GM19468 (cell line): ENCODE measurements at regions not wholly inside any gene's neighbourhood (a gene's known extent, or its start where the extent isn't known, plus 50 kb on each side); places are given as distances from the start of the nearest gene placed in this dataset.
"Not testable (repeated sequence)": the region's sequence is repeated elsewhere in the genome, so short reads cannot be mapped to it uniquely, and the experiment has no call there.

Experiments used
- ATAC-seq: cut with Tn5 transposase; IDR thresholded peaks from one replicate; pipeline ENCODE4 v1.9.1; 2021; ENCODE audit warnings: mild to moderate bottlenecking, moderate library complexity, moderate number of reproducible peaks; ENCODE audit not compliant: unreplicated experiment; ENCODE audit errors: extremely low read depth

DNA sequence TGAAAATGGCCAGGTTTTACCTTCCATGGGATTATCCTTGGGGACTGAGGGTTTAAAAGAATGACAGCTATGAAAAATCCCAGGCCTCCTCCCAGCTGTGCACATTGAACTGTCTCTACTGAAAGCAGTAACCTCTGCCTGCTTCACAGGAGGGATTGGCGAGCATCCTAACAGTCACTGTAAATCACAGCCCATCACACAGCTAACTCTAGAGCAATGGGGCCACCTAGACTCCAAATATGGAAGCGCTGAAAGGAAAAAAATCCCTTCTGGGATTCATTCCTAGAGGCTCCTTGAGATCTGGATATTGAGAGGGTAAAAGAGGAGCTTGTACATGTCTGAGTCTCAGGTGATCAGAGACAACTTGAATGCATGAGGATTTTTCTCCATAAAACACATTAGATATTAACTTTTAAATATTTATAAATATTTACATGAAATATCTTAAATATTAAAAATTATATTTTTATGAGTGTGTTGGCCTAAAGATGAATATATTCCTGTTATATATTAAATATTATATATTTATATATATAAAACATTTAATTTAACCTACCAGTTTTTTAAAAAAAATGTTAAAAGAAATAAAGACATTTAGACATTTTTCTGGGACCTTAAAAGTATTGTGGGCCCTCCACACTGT lies 133.8 kb upstream of the SLC24A2 start:
- no peak for ATAC-seq

DNA sequence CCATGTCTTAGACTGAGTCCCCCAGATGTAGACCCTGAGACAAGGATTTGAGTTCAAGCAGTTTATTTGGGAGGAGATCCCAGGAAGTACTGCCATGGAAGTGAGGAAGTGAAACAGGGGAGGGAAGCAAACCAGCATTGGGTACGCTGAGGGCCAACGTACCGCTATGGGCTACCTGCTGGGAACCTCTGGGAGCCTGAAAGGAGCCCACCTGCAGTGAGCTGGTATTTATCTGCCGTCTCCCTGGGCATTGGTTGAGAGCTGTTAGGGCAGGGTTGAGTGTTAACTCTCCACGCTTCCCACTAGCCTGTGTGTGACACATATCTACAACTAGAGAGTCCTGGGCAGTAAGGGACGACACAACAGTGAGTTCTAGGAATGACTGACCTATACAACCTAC lies 131.6 kb upstream of the SLC24A2 start:
- no peak for ATAC-seq

DNA sequence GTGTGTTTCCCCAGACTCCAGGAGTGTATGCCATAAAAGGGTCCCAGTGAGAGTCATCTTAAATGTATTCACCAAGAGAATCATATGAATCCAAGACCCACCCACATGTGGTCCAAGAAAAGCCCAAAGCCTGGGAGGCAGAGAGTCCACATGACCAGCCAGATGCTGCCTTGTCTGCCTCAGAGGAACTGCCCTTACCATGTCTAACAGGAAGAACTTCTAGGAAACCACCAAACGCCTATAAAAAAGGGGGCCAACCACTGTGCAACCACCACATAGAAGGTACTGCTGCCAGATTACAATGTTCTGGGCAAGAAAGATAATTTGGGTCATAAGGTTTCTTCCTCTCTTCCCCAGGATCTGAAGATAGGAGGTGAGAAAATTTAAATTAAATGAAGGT lies 129.8 kb upstream of the SLC24A2 start:
- no peak for ATAC-seq

DNA sequence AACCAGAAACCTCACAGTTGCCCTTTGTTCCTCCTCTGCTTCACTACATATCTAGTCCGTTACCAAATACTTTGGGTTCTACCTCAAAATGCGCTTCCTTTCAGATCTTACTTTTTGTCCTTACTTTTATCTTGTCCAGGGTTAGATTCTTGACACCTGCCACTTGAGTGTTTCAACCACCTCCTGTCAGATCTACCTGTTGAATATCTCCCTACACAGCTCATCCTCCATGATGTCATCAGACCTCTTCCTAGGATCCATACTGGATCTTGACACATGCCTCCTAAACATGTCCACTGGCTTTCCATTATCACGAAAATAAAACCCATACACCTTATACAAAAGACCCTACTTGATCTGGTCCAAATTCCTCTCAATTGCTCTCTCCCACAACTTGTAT lies 125.2 kb upstream of the SLC24A2 start:
- no peak for ATAC-seq

DNA sequence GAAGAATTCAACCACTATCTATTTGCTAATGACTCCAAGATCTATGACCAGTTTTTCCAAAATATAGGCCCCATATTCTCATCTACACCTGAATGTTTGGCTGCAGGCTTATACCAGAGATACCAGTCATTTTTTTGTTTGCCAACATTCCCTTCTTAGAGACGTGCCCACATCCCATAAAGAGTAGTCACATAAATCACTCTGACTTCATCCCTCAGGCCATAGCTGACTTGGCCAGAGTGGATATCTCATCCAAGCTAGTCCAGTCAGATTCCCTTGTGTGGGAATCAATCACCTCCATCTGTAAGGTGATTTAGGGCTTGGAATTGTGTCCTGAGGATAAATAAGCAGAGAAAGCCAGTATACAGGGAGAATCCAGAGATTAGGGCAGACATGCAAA lies 124.3 kb upstream of the SLC24A2 start:
- no peak for ATAC-seq

DNA sequence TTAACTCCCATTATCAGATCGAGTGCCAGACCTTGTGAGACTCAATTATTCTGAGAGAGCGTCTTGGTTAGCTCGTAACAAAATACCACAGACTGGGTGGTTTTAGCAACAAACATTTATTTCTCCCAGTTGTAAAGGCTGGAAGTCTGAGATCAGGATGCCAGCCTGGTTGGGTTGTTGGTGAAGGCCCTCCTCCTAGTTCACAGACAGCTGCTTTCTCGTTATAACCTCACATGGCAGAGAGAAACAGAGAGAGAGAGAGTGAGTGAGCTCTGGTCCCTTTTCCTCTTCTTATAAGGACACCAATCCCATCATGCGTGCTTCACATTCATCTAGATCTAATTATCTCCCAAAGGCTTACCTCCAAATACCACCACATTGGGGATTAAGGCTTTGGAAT lies 114.2 kb upstream of the SLC24A2 start:
- no peak for ATAC-seq

DNA sequence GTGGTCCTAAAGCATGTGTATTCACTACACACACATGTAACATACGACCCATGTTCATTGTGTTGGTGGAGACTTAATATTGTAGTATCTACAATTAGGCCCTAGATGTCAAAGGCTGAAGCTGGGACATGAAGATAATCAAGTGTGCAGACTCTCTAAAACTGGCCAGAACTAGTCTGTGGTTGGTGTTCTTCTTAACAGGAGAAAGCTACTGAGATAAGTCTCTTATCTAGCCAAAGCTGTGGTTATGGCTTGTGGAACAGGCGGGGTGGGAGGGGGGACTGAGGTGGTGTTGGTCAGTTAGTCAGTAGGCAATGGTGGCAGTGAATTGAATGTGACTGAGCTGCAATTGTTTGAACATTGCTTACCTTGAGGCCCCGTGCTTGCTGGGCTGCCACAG lies 112.7 kb upstream of the SLC24A2 start:
- no peak for ATAC-seq

DNA sequence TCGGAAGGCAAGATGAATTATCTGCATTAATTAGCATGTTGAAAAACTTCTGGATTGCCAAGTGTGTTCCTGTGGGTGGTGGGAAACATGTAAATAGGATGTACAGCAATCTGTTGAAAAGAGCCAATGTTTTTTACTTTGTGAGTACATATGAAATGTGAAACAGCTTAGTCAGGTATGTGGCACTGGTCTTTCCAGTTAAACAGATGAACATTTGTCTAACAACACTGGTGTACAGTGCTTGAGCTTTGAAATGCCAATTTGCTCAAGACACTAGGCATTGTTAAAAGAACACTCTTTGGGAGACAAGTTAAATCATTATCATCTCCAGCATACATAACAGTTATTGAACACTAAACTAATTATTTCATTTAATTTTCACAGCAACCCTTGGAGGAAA lies 107.3 kb upstream of the SLC24A2 start:
- no peak for ATAC-seq

DNA sequence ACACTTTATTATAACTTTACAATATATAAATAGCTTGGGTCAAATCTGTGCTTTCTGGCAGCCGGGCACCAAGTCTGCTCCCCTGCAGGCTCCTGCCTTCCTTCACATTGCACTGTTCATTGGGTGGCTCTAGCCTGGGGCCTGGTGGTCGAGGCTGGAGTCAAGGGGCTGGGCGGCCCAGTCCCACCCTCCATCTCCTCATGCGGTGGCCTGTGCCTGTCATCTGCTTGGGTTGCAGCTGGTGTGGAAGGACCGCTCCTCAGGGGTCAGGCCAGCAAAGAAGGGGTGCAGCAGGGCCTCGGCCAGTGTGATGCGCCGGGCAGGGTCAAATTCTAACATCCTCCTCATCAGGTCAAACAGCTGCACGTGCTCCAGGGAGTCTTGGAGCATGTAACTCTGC lies 106.7 kb upstream of the SLC24A2 start:
- ATAC-seq = not testable (repeated sequence)

DNA sequence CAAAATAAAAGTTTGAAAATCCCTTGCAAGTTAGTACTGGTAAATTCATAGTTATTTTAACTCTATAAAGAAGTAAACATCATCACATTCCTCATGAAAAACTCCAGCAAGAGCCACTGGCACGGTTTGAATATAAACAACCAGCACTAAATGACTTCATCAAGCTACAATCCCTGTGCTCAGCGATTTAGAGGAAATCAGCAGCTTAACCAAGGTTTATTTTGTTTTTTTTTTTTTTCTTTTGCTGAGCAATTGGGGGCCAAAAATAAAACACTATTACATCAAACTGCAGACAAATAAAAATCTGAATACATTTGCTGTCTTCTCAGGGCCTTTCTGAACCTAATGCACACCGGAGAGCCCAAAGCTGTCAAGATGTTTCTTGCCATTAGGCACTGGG lies 106.2 kb upstream of the SLC24A2 start:
- no peak for ATAC-seq

DNA sequence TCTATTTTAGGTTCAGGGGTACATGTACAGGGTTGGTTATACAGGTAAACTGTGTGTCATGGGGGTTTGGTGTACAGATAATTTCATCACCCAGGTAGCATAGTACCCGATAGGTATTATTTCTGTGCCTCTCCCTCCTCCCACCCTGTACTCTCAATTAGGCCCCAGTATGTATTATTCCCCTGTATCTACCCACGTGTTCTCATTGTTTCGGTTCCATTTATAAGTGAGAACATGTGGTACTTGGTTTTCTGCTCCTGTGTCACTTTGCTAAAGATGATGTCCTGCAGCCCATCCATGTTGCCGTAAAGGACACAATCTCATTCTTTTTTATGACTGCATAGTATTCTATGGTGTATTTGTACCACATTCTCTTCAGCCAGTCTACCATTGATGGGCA lies 96.8 kb upstream of the SLC24A2 start:
- no peak for ATAC-seq

DNA sequence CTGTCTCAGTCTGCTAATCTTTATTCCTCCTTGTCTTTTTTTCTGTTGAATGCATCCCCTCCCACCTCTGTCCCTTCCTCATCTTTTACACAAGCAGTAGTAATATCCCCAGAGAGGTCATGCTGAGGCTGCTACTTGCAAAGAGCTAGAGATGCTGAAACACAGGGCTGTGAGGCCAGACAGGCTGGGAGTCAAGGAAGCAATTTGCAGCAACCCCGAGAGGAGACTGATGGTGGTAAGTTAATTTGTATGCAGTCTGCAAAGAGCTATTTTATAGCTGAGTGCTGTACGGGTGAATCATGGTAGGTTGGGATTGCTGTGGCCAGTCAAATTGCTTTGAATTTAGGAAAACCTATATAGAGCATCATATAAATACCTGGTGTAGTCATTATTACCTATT lies 90.2 kb upstream of the SLC24A2 start:
- ATAC-seq = no peak

DNA sequence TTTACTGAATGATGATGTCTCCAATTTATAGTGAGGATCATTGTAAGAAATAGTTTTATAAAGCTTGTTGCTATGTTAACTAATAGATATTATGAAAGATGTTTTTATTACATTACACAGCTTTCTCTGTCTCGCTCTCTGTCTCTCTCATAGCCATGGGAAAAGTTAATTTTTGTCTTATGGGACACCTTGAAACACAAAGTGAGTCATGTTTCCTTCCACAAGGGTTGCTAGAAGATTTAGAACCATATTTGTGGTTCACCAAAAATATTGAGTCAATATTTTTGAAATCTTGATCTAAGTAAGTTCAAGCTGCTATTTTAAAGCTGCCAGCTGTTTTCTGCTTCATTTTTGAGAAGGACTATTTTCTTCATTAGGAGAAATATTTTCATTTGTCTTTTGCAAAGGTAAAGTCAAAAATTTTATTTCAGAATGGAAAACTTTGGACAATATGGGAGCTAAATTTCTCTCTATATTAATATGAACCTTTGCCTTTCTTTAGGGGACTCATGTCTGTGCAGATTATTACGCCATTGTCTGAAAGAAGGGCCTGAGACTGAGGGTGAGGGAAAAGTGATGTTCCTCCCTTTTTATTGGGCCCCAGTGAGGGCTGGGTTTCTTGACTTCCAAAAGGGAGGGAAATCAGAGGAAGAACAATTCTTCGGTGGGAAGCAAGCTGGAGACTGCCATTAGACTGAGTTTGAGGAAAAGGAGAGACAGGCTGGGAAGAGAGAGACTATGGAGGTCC lies 87.9 kb upstream of the SLC24A2 start:
- ATAC-seq = no peak

DNA sequence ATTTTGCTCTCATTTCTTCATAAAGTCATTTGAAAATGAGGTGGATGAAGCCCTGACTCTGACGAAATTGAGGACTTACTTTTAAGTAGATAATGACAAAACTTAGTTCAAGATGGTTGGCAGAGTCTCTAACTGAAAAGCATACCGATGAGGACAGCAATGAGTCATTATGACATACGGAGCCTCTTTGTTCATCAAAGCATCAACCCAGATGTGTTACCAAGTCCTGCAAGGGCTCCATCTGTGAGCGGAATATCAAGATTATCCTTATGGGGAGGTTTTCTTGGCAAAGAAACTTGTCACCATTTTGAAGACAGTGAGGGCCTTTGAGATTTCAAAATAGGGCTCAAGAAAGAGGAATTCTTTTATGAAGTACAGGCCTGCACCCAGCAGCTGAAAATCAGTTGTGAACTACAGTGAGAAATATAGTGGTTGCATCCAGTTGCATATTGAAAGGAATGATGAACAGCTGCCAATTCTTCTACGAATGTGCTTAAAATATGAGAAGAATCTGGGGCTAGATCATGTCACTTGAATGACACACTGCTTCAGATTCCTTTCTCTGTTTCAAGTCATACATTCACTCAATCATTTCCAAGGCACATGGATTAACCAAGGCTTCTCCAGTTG lies 86.6 kb upstream of the SLC24A2 start:
- ATAC-seq = no peak

DNA sequence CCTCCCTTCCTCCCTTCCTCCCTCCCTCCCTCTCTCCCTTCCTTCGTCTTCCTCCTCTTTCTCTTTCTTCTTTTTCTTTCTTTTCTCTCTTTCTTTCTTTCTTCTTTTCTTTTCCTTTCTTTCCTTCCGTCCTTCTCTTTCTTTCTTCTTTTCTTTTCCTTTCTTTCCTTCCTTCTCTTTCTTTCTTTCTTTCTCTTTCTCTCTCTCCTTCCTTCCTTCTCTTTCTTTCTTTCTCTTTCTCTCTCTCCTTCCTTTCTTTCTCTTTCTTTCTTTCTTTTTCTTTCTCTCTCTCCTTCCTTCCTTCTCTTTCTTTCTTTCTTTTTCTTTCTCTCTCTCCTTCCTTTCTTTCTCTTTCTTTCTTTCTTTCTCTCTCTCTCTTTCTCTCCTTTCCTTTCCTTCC lies 84.4 kb upstream of the SLC24A2 start:
- ATAC-seq = not testable (repeated sequence)

DNA sequence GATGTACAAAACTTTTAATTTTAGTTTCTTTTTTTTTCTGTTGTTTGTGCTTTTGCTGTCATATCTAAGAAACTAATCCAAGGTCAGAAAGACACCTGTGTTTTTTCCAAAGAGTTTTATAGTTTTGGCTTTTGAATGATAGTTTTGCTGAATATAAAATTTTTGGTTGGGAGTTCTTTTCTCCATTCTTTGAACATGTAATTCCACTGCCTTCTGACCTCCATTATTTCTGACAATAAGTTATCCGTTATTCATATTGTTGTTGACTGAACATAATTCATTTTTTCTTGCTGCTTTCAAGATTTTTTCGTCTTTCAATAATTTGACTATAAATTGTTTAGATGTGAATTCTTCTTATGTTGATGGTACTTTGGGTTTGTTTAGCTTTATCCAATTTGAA lies 82.2 kb upstream of the SLC24A2 start:
- no peak for ATAC-seq

DNA sequence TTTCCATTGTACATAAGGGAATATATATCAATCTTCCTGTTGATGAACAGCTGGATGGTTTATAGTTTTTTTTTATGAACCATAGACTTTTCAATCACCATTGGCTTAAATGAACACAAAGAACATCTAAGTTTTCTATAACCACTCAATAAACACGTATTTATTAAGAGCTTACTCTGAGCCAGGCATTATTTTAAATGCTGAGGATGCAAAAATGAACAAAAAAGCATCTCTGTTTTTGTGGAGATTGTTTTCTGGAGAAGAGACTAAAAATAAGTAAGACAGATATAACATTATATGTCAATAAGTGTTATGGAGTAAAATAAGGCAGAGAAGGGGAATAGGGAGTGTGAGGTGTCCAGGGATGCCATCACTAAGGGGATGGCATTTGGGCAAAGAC lies 52.1 kb upstream of the SLC24A2 start:
- no peak for ATAC-seq
